BJ (cell line): ENCODE measurements at regions not wholly inside any gene's neighbourhood (a gene's known extent, or its start where the extent isn't known, plus 50 kb on each side); places are given as distances from the start of the nearest gene placed in this dataset.

Source experiments
- CTCF ChIA-PET: fragments of 350-600 bp; formaldehyde crosslinking; extraction: SDS; loops from one replicate; lab custom pipeline; 2021; ENCODE audit warnings: antibody characterized with exemption, inconsistent platforms; lab: Yijun Ruan, JAX
- POLR2A ChIA-PET: fragments of 300-600 bp; sonication (Branson Sonifier 250); formaldehyde crosslinking; extraction: SDS; loops from one replicate; lab custom pipeline; 2021; ENCODE audit warnings: antibody characterized with exemption; lab: Charles Lee
- DNase-seq: peaks from one replicate; pipeline ENCODE4 v3.0.0-alpha.2; 2011; ENCODE audit warnings: low read depth
- H3K27me3 ChIP-seq: 2 replicates; pipeline ENCODE4 v1.6.0; 2011; ENCODE audit warnings: low read length; ENCODE audit not compliant: control insufficient read depth, insufficient read depth
- H3K36me3 ChIP-seq: 2 replicates; pipeline ENCODE4 v1.5.1; 2011; ENCODE audit warnings: low read length; ENCODE audit not compliant: control insufficient read depth, insufficient read depth
- H3K4me3 ChIP-seq: 2 replicates; pipeline ENCODE4 v1.5.1; 2011; ENCODE audit warnings: low read depth, mild to moderate bottlenecking, control low read depth, low read length
- CTCF ChIP-seq: IDR thresholded peaks from 2 replicates; pipeline ENCODE4 v1.5.1; 2011; ENCODE audit warnings: low read depth, mild to moderate bottlenecking, control low read depth, inconsistent platforms, low read length, moderate library complexity; ENCODE audit not compliant: insufficient read depth

GRCh38 chr12:46436747-46437146 lies 64.2 kb upstream of the SLC38A2 start:
- Histone ChIP-seq H3K4me3 (no peak overlapping the region), H3K27me3 (no peaks in the 10 kb centered on the region), H3K36me3 (no peaks in the 10 kb centered on the region)
- no peak for DNase-seq
- ChIA-PET CTCF (no interaction called here), POLR2A (no interaction called here)
- no peak for TF ChIP-seq CTCF

- POLR2A ChIA-PET: no interaction called here
- Histone ChIP-seq H3K36me3 (no peaks in the 10 kb centered on the region), H3K4me3 (no peak overlapping the region), H3K27me3 (no peaks in the 10 kb centered on the region)
- TF ChIP-seq CTCF: no peak
- CTCF ChIA-PET: interaction anchor here (1.0 kb wide), 1 partner anchor 9 kb away, joined by 3 read pairs; no protein-coding TSS in a partner anchor
- no peak for DNase-seq
Observed at GRCh38 chr12:46435625-46436024, 63.1 kb upstream of the SLC38A2 start.

GRCh38 chr12:46435029-46435428 lies 62.5 kb upstream of the SLC38A2 start:
- no peak for TF ChIP-seq CTCF
- H3K27me3 ChIP-seq: no peaks in the 10 kb centered on the region
- ChIA-PET CTCF (interaction anchor here (1.0 kb wide), 1 partner anchor 9 kb away, joined by 3 read pairs; no protein-coding TSS in a partner anchor), POLR2A (no interaction called here)
- H3K4me3 ChIP-seq: no peak overlapping the region
- no peaks in the 10 kb centered on the region for H3K36me3 ChIP-seq
- DNase-seq: no peak

- ChIA-PET POLR2A (no interaction called here), CTCF (no interaction called here)
- Histone ChIP-seq H3K36me3 (no peaks in the 10 kb centered on the region), H3K4me3 (no peak overlapping the region), H3K27me3 (no peaks in the 10 kb centered on the region)
- DNase-seq: no peak
- TF ChIP-seq CTCF: no peak
Observed at GRCh38 chr12:46433829-46434228, 61.3 kb upstream of the SLC38A2 start.

GRCh38 chr12:46432325-46432724 lies 59.8 kb upstream of the SLC38A2 start:
- DNase-seq: no peak
- Histone ChIP-seq H3K27me3 (no peaks in the 10 kb centered on the region), H3K4me3 (no peak overlapping the region), H3K36me3 (no peaks in the 10 kb centered on the region)
- TF ChIP-seq CTCF: no peak
- ChIA-PET POLR2A (no interaction called here), CTCF (interaction anchor here (1.0 kb wide), 1 partner anchor 38 kb away, joined by 3 read pairs; no protein-coding TSS in a partner anchor)
